ENCODE measurements at regions not wholly inside any gene's neighbourhood (a gene's known extent, or its start where the extent isn't known, plus 50 kb on each side); places are given as distances from the start of the nearest gene placed in this dataset.

GRCh38 chr21:39011911-39012310, 171.3 kb downstream of the PSMG1 start:
- no peak for TF ChIP-seq TEAD4 (IDR thresholded peaks at IDR 0.05)
- no peak for TF ChIP-seq CREB1 (IDR thresholded peaks at IDR 0.05; ENCODE audit: low read depth)
- TF ChIP-seq ZBTB7A (IDR thresholded peaks at IDR 0.05; ENCODE audit: low read depth), result no peak
- no peak for TF ChIP-seq REST (IDR thresholded peaks at IDR 0.05; ENCODE audit: low read depth)
- TF ChIP-seq EP300 (IDR thresholded peaks at IDR 0.05; ENCODE audit: borderline replicate concordance), result no peak
- no peak for TF ChIP-seq FOXM1 (IDR thresholded peaks at IDR 0.05; ENCODE audit: borderline replicate concordance, low read depth)
- TF ChIP-seq NFIC (IDR thresholded peaks at IDR 0.05), result no peak
- TF ChIP-seq TAF1 (IDR thresholded peaks at IDR 0.05; ENCODE audit: low read depth), result no peak

GRCh38 chr21:39010629-39011404, 172.4 kb downstream of the PSMG1 start:
- no peak for TF ChIP-seq TEAD4 (IDR thresholded peaks at IDR 0.05)
- no peak for TF ChIP-seq TAF1 (IDR thresholded peaks at IDR 0.05; ENCODE audit: low read depth)
- no peak for TF ChIP-seq FOXM1 (IDR thresholded peaks at IDR 0.05; ENCODE audit: borderline replicate concordance, low read depth)
- TF ChIP-seq, protein P1, sequence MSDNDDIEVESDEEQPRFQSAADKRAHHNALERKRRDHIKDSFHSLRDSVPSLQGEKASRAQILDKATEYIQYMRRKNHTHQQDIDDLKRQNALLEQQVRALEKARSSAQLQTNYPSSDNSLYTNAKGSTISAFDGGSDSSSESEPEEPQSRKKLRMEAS (IDR thresholded peaks at IDR 0.05), result no peak
- no peak for TF ChIP-seq CEBPB (IDR thresholded peaks at IDR 0.05)
- no peak for TF ChIP-seq EP300 (IDR thresholded peaks at IDR 0.05; ENCODE audit: borderline replicate concordance)
- no peak for TF ChIP-seq EGR1 (IDR thresholded peaks at IDR 0.05)
- TF ChIP-seq CREB1 (IDR thresholded peaks at IDR 0.05; ENCODE audit: low read depth), result no peak
- TF ChIP-seq REST (IDR thresholded peaks at IDR 0.05; ENCODE audit: low read depth), result no peak
- no peak for TF ChIP-seq ZBTB7A (IDR thresholded peaks at IDR 0.05; ENCODE audit: low read depth)
- TF ChIP-seq RAD21 (IDR thresholded peaks at IDR 0.05; ENCODE audit: low read depth), result no peak
- no peak for TF ChIP-seq NFIC (IDR thresholded peaks at IDR 0.05)
- TF ChIP-seq USF1 (IDR thresholded peaks at IDR 0.05), result no peak
- TF ChIP-seq TCF12 (IDR thresholded peaks at IDR 0.05; ENCODE audit: low read depth), result no peak
- no peak for TF ChIP-seq YY1 (IDR thresholded peaks at IDR 0.05; ENCODE audit: low read depth)

GRCh38 chr21:39009587-39010225, 173.5 kb downstream of the PSMG1 start:
- TF ChIP-seq NFIC (IDR thresholded peaks at IDR 0.05) (no peak), FOXM1 (IDR thresholded peaks at IDR 0.05; ENCODE audit: borderline replicate concordance, low read depth) (no peak), EP300 (IDR thresholded peaks at IDR 0.05; ENCODE audit: borderline replicate concordance) (no peak), REST (IDR thresholded peaks at IDR 0.05; ENCODE audit: low read depth) (no peak)

DNA sequence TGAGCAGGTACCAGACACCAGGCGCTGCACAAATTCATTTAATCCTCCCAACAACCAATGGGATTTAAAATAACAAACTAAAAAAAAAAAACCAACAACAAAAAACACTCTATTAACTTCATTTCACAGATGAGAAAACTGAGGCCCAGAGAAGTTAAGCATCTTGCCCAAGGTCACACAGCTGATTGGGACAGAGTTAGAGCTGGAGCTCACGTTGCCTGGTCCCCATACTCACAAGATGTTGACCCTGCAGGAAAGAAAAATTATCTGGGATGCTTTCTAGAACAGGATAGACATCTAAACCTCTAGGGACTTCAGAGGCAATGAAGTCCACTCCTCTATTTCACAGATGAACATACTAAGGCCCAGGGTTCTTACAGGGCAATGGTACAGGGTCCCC, 175.3 kb downstream of the PSMG1 start:
- TF ChIP-seq REST (IDR thresholded peaks at IDR 0.05; ENCODE audit: low read depth), result no peak
- TF ChIP-seq YY1 (IDR thresholded peaks at IDR 0.05; ENCODE audit: low read depth), result no peak
- TF ChIP-seq RAD21 (IDR thresholded peaks at IDR 0.05; ENCODE audit: low read depth), result no peak
- no peak for TF ChIP-seq TCF12 (IDR thresholded peaks at IDR 0.05; ENCODE audit: low read depth)
- no peak for TF ChIP-seq CEBPB (IDR thresholded peaks at IDR 0.05)
- TF ChIP-seq EP300 (IDR thresholded peaks at IDR 0.05; ENCODE audit: borderline replicate concordance), result no peak
- TF ChIP-seq USF1 (IDR thresholded peaks at IDR 0.05), result no peak
- no peak for TF ChIP-seq FOXM1 (IDR thresholded peaks at IDR 0.05; ENCODE audit: borderline replicate concordance, low read depth)
- TF ChIP-seq TEAD4 (IDR thresholded peaks at IDR 0.05), result no peak
- TF ChIP-seq ZBTB7A (IDR thresholded peaks at IDR 0.05; ENCODE audit: low read depth), result no peak
- TF ChIP-seq CREB1 (IDR thresholded peaks at IDR 0.05; ENCODE audit: low read depth), result no peak
- TF ChIP-seq EGR1 (IDR thresholded peaks at IDR 0.05), result no peak

All from Ishikawa (cell line).